DND-41 (cell line): ENCODE measurements at regions not wholly inside any gene's neighbourhood (a gene's known extent, or its start where the extent isn't known, plus 50 kb on each side); places are given as distances from the start of the nearest gene placed in this dataset.

Source experiments
- CTCF ChIP-seq: IDR thresholded peaks from 2 replicates; pipeline ENCODE4 v1.5.1; 2012; ENCODE audit warnings: borderline replicate concordance, low read length, moderate library complexity, mild to moderate bottlenecking; ENCODE audit not compliant: poor library complexity, severe bottlenecking; ENCODE audit errors: extremely low read depth
- EZH2 ChIP-seq: IDR thresholded peaks from 3 replicates; pipeline ENCODE4 v1.6.1; 2012; ENCODE audit warnings: borderline replicate concordance, low read depth, mild to moderate bottlenecking, moderate library complexity, low read length, inconsistent platforms; ENCODE audit not compliant: severe bottlenecking

- TF ChIP-seq CTCF = no peak
- TF ChIP-seq EZH2 = no peak
These were observed 287.1 kb upstream of the LYZL1 start for GRCh38 chr10:29001801-29002200.
